Panc1 (cell line): ENCODE measurements at regions not wholly inside any gene's neighbourhood (a gene's known extent, or its start where the extent isn't known, plus 50 kb on each side); places are given as distances from the start of the nearest gene placed in this dataset.

Experiments
- CTCF ChIP-seq: fragments of 450-650 bp; IDR thresholded peaks from 2 replicates; pipeline ENCODE4 v1.5.1; 2017; ENCODE audit warnings: mild to moderate bottlenecking
- POLR2AphosphoS5 ChIP-seq: IDR thresholded peaks from 2 replicates; pipeline ENCODE4 v1.6.1; 2012; ENCODE audit warnings: mild to moderate bottlenecking, low read depth, low read length, moderate library complexity
- REST ChIP-seq, 2 experiments: IDR thresholded peaks; 2 replicates each; pipeline ENCODE4 v1.6.1; 2011 to 2012; ENCODE audit warnings: low read depth in 2 of 2, control low read depth in 1 of 2, low read length in 1 of 2, mild to moderate bottlenecking in 1 of 2, moderate library complexity in 1 of 2; ENCODE audit not compliant: insufficient read depth in 1 of 2
- SIN3A ChIP-seq: IDR thresholded peaks from 2 replicates; pipeline ENCODE4 v1.6.1; 2012; ENCODE audit warnings: low read depth, mild to moderate bottlenecking, low read length, moderate library complexity, borderline replicate concordance; ENCODE audit not compliant: insufficient read depth
- TCF7L2 ChIP-seq: IDR thresholded peaks from 2 replicates; pipeline ENCODE4 v1.6.1; 2011; ENCODE audit warnings: mild to moderate bottlenecking, low read depth, low read length, inconsistent platforms

GRCh38 chr11:7186676-7187075 lies 65.0 kb upstream of the SYT9 start:
- no peak for TF ChIP-seq CTCF
- no peak for TF ChIP-seq POLR2AphosphoS5
- TF ChIP-seq REST (IDR thresholded peaks at IDR 0.05; ENCODE audit: insufficient read depth in 1 of 2, low read depth in 2 of 2, low read length in 1 of 2): no peak
- TF ChIP-seq TCF7L2: no peak
- no peak for TF ChIP-seq SIN3A
